ENCODE measurements at regions not wholly inside any gene's neighbourhood (a gene's known extent, or its start where the extent isn't known, plus 50 kb on each side); places are given as distances from the start of the nearest gene placed in this dataset.
"Not testable (repeated sequence)": the region's sequence is repeated elsewhere in the genome, so short reads cannot be mapped to it uniquely, and the experiment has no call there.

DNA sequence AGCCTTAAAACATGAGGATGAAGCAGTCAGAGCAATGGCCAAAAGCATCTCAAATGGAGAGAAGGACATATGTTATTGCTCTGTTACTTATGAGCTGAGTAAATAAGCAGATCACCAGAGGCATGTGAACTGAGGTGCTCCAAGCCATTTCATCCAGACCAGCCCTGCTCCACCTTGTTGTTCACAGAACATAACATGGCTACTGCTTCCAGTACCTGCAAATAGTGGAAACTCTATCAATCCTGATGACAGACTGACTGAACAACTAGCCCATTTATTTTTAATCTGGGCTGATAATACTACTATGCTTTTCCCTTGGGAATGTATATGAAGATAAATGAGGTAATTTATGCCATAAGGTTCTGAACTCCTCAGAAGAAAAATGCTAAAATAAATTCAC, 1164.7 kb downstream of the FAM181B start:
- DNase-seq (ENCODE audit: low spot score), result no peak
- Histone ChIP-seq H3K36me3 (ENCODE audit: control insufficient read depth in 4 of 4, insufficient read depth in 3 of 4, low read depth in 1 of 4, low read length in 3 of 4) (no peaks in the 10 kb centered on the region), H3K9me3 (ENCODE audit: control insufficient read depth in 4 of 4, low read length in 3 of 4) (no peaks in the 10 kb centered on the region), H3K27me3 (ENCODE audit: control insufficient read depth in 4 of 4, insufficient read depth in 4 of 4, low read length in 3 of 4) (no peaks in the 10 kb centered on the region), H3K9ac (ENCODE audit: low read depth in 1 of 2, low read length in 2 of 2) (no peak overlapping the region), H3K4me1 (ENCODE audit: control insufficient read depth in 4 of 4, insufficient read depth in 4 of 4, low read length in 3 of 4) (no peaks in the 10 kb centered on the region), H3K4me3 (ENCODE audit: low read depth in 1 of 3, low read length in 3 of 3) (no peak overlapping the region), H3K27ac (ENCODE audit: low read depth in 1 of 2, low read length in 2 of 2) (no peak overlapping the region)
- TF ChIP-seq REST (IDR thresholded peaks at IDR 0.05) (no peak), RXRA (IDR thresholded peaks at IDR 0.05) (no peak), NR2F2 (IDR thresholded peaks at IDR 0.05) (no peak), GABPA (IDR thresholded peaks at IDR 0.05 in 1 of 2, conservative IDR thresholded peaks at IDR 0.05 in 1 of 2) (no peak)

- Histone ChIP-seq H3K27me3 (ENCODE audit: control insufficient read depth in 4 of 4, insufficient read depth in 4 of 4, low read length in 3 of 4) (no peaks in the 10 kb centered on the region), H3K9me3 (ENCODE audit: control insufficient read depth in 4 of 4, low read length in 3 of 4) (no peaks in the 10 kb centered on the region), H3K4me3 (ENCODE audit: low read depth in 1 of 3, low read length in 3 of 3) (no peak overlapping the region), H3K4me1 (ENCODE audit: control insufficient read depth in 4 of 4, insufficient read depth in 4 of 4, low read length in 3 of 4) (no peaks in the 10 kb centered on the region), H3K36me3 (ENCODE audit: control insufficient read depth in 4 of 4, insufficient read depth in 3 of 4, low read depth in 1 of 4, low read length in 3 of 4) (no peaks in the 10 kb centered on the region), H3K9ac (ENCODE audit: low read depth in 1 of 2, low read length in 2 of 2) (no peak overlapping the region), H3K27ac (ENCODE audit: low read depth in 1 of 2, low read length in 2 of 2) (no peak overlapping the region)
- peak; percentile 27 to 66 for TF ChIP-seq HNF4A (conservative IDR thresholded peaks at IDR 0.05)
- TF ChIP-seq, protein P1, sequence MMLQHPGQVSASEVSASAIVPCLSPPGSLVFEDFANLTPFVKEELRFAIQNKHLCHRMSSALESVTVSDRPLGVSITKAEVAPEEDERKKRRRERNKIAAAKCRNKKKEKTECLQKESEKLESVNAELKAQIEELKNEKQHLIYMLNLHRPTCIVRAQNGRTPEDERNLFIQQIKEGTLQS (IDR thresholded peaks at IDR 0.05), result no peak
- DNase-seq (ENCODE audit: low spot score), result no peak
- 19% methylated on average over 1 of the region's 1 CpG for WGBS
Observed at GRCh38 chr11:81548123-81548522, 1185.5 kb downstream of the FAM181B start.

GRCh38 chr11:81539806-81540205, 1193.9 kb downstream of the FAM181B start:
- H3K4me3 ChIP-seq (ENCODE audit: low read depth in 1 of 3, low read length in 3 of 3); H3K4me1 ChIP-seq (ENCODE audit: control insufficient read depth in 4 of 4, insufficient read depth in 4 of 4, low read length in 3 of 4); H3K27ac ChIP-seq (ENCODE audit: low read depth in 1 of 2, low read length in 2 of 2); H3K27me3 ChIP-seq (ENCODE audit: control insufficient read depth in 4 of 4, insufficient read depth in 4 of 4, low read length in 3 of 4); H3K9me3 ChIP-seq (ENCODE audit: control insufficient read depth in 4 of 4, low read length in 3 of 4); H3K9ac ChIP-seq (ENCODE audit: low read depth in 1 of 2, low read length in 2 of 2); DNase-seq (ENCODE audit: low spot score); H3K36me3 ChIP-seq (ENCODE audit: control insufficient read depth in 4 of 4, insufficient read depth in 3 of 4, low read depth in 1 of 4, low read length in 3 of 4): not testable (repeated sequence)
- WGBS, result 88% methylated on average over 12 of the region's 12 CpGs

DNA sequence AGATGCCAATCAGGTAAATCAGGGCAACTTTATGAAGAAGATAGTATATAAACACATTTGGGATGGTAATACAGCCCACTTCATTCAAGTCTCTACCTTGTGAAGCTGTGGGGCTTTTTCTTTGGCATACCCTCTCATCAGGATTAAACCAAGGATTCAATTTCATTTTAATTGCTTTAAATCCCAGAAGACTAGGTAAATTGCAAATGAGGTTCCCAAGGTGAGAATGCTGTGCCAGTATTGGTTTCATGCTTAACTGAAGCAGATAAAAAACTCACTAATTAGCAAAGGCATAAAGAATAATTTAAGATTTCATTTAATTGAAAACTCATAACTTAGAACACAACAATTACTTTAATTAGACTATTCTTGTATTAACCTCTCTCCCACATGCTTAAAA, 1218.1 kb downstream of the FAM181B start:
- Histone ChIP-seq H3K27me3 (ENCODE audit: control insufficient read depth in 4 of 4, insufficient read depth in 4 of 4, low read length in 3 of 4) (no peaks in the 10 kb centered on the region), H3K9ac (ENCODE audit: low read depth in 1 of 2, low read length in 2 of 2) (no peak overlapping the region), H3K9me3 (ENCODE audit: control insufficient read depth in 4 of 4, low read length in 3 of 4) (no peaks in the 10 kb centered on the region), H3K4me1 (ENCODE audit: control insufficient read depth in 4 of 4, insufficient read depth in 4 of 4, low read length in 3 of 4) (no peaks in the 10 kb centered on the region), H3K27ac (ENCODE audit: low read depth in 1 of 2, low read length in 2 of 2) (no peak overlapping the region), H3K36me3 (ENCODE audit: control insufficient read depth in 4 of 4, insufficient read depth in 3 of 4, low read depth in 1 of 4, low read length in 3 of 4) (no peaks in the 10 kb centered on the region), H3K4me3 (ENCODE audit: low read depth in 1 of 3, low read length in 3 of 3) (no peak overlapping the region)
- DNase-seq (ENCODE audit: low spot score), result no peak
- TF ChIP-seq RAD21 (IDR thresholded peaks at IDR 0.05), result no peak
- TF ChIP-seq HNF4A (conservative IDR thresholded peaks at IDR 0.05), result no peak
- TF ChIP-seq YY1 (IDR thresholded peaks at IDR 0.05), result no peak
- TF ChIP-seq REST (IDR thresholded peaks at IDR 0.05), result no peak
- TF ChIP-seq TAF1 (conservative IDR thresholded peaks at IDR 0.05), result no peak
- TF ChIP-seq SP1 (IDR thresholded peaks at IDR 0.05), result no peak
- TF ChIP-seq EGR1 (IDR thresholded peaks at IDR 0.05; ENCODE audit: low read depth in 2 of 2), result no peak
- no peak for TF ChIP-seq HNF4G (IDR thresholded peaks at IDR 0.05)
- TF ChIP-seq FOXA2 (IDR thresholded peaks at IDR 0.05), result no peak
- no peak for TF ChIP-seq RXRA (IDR thresholded peaks at IDR 0.05)
- TF ChIP-seq, protein P1 (IDR thresholded peaks at IDR 0.05), result no peak
- no peak for TF ChIP-seq FOXA1 (IDR thresholded peaks at IDR 0.05)
- TF ChIP-seq, protein P2, sequence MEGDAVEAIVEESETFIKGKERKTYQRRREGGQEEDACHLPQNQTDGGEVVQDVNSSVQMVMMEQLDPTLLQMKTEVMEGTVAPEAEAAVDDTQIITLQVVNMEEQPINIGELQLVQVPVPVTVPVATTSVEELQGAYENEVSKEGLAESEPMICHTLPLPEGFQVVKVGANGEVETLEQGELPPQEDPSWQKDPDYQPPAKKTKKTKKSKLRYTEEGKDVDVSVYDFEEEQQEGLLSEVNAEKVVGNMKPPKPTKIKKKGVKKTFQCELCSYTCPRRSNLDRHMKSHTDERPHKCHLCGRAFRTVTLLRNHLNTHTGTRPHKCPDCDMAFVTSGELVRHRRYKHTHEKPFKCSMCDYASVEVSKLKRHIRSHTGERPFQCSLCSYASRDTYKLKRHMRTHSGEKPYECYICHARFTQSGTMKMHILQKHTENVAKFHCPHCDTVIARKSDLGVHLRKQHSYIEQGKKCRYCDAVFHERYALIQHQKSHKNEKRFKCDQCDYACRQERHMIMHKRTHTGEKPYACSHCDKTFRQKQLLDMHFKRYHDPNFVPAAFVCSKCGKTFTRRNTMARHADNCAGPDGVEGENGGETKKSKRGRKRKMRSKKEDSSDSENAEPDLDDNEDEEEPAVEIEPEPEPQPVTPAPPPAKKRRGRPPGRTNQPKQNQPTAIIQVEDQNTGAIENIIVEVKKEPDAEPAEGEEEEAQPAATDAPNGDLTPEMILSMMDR (IDR thresholded peaks at IDR 0.05; ENCODE audit: low read depth, low read length, missing input control), result no peak
- TF ChIP-seq GABPA (IDR thresholded peaks at IDR 0.05 in 1 of 2, conservative IDR thresholded peaks at IDR 0.05 in 1 of 2), result no peak

Data from liver (tissue), 8 donors.